Fibroblast of lung (primary cell): ENCODE measurements at regions not wholly inside any gene's neighbourhood (a gene's known extent, or its start where the extent isn't known, plus 50 kb on each side); places are given as distances from the start of the nearest gene placed in this dataset.
A peak's percentile ranks its signal among the peaks of the same experiment; 100 is the strongest.

Source experiments
- DNase-seq, 2 donors: peaks; one replicate each; pipeline versions ENCODE4 v3.0.0 to v3.0.0-alpha.2; 2010; ENCODE audit warnings: low read depth in 2 of 2
- H2AFZ ChIP-seq: 2 replicates; pipeline ENCODE4 v1.5.1; 2012; ENCODE audit warnings: low read length, control low read depth, inconsistent platforms
- H3K27ac ChIP-seq: 2 replicates; pipeline ENCODE4 v1.5.1; 2011; ENCODE audit warnings: low read length, control low read depth; ENCODE audit not compliant: insufficient read depth
- H3K27me3 ChIP-seq: 2 replicates; pipeline ENCODE4 v1.5.1; 2011; ENCODE audit warnings: mild to moderate bottlenecking, low read length; ENCODE audit not compliant: control insufficient read depth, insufficient read depth
- H3K36me3 ChIP-seq: 2 replicates; pipeline ENCODE4 v1.5.1; 2011; ENCODE audit warnings: low read length; ENCODE audit not compliant: control insufficient read depth, insufficient read depth
- H3K4me1 ChIP-seq: 2 replicates; pipeline ENCODE4 v1.5.1; 2011; ENCODE audit warnings: low read length; ENCODE audit not compliant: control insufficient read depth, insufficient read depth; ENCODE audit errors: extremely low read depth
- H3K4me2 ChIP-seq: 2 replicates; pipeline ENCODE4 v1.5.1; 2011; ENCODE audit warnings: low read length, control low read depth; ENCODE audit not compliant: insufficient read depth; ENCODE audit errors: extremely low read depth
- H3K4me3 ChIP-seq, 4 experiments: fragments of 200-600 bp in 1 of 4; sonication (generic) in 1 of 4; replicated peaks in 1 of 4; 2 replicates each; pipeline ENCODE4 v1.5.1; 2011 to 2016; ENCODE audit warnings: low read length in 4 of 4, low read depth in 3 of 4, mild to moderate bottlenecking in 3 of 4, control low read depth in 2 of 4, inconsistent platforms in 1 of 4, mixed read lengths in 1 of 4; ENCODE audit not compliant: insufficient read depth in 1 of 4; ENCODE audit errors: control extremely low read depth in 1 of 4
- H3K79me2 ChIP-seq: 2 replicates; pipeline ENCODE4 v1.5.1; 2012; ENCODE audit warnings: mild to moderate bottlenecking, low read length, inconsistent platforms; ENCODE audit not compliant: control insufficient read depth, insufficient read depth
- H3K9ac ChIP-seq: 2 replicates; pipeline ENCODE4 v1.5.1; 2011; ENCODE audit warnings: mild to moderate bottlenecking, low read length, control low read depth; ENCODE audit not compliant: insufficient read depth
- H3K9me3 ChIP-seq: 2 replicates; pipeline ENCODE4 v1.5.1; 2012; ENCODE audit warnings: low read depth, low read length; ENCODE audit not compliant: control insufficient read depth, insufficient read depth
- H4K20me1 ChIP-seq: 2 replicates; pipeline ENCODE4 v1.5.1; 2011; ENCODE audit warnings: low read length; ENCODE audit not compliant: control insufficient read depth, insufficient read depth; ENCODE audit errors: extremely low read depth
- CTCF ChIP-seq, 2 donors: IDR thresholded peaks in 1 of 2; conservative IDR thresholded peaks in 1 of 2; 1 replicate in 1 of 2; 2 replicates in 1 of 2; pipeline ENCODE4 v1.5.1; 2011 to 2012; ENCODE audit warnings: low read length in 2 of 2, control low read depth in 1 of 2, inconsistent platforms in 1 of 2, low read depth in 1 of 2, mild to moderate bottlenecking in 1 of 2
- EZH2 ChIP-seq: IDR thresholded peaks from 2 replicates; pipeline ENCODE4 v1.5.1; 2012; ENCODE audit warnings: low read length, control low read depth, mild to moderate bottlenecking; ENCODE audit errors: missing control alignments

- Histone ChIP-seq H3K9me3 (no peaks in the 10 kb centered on the region), H4K20me1 (no peaks in the 10 kb centered on the region), H3K4me3 (no peak overlapping the region), H3K79me2 (no peaks in the 10 kb centered on the region), H3K27me3 (no peaks in the 10 kb centered on the region), H3K36me3 (no peaks in the 10 kb centered on the region), H3K27ac (no peak overlapping the region), H3K4me1 (peaks cover 10% of the 10 kb centered on the region), H2AFZ (no peak overlapping the region), H3K4me2 (no peak overlapping the region), H3K9ac (no peak overlapping the region)
- TF ChIP-seq EZH2 (no peak), CTCF (conservative IDR thresholded peaks at IDR 0.05 in 1 of 2, IDR thresholded peaks at IDR 0.05 in 1 of 2; ENCODE audit: low read depth in 1 of 2, low read length in 2 of 2) (no peak)
- no peak for DNase-seq
Observed at GRCh38 chr6:4362326-4362725, 227.0 kb upstream of the ECI2 start.

- H3K4me1 ChIP-seq = peaks cover 10% of the 10 kb centered on the region
- H3K4me3 ChIP-seq = no peak overlapping the region
- no peaks in the 10 kb centered on the region for H3K27me3 ChIP-seq
- H2AFZ ChIP-seq = no peak overlapping the region
- no peaks in the 10 kb centered on the region for H3K9me3 ChIP-seq
- no peak overlapping the region for H3K27ac ChIP-seq
- no peak for DNase-seq
- no peak for TF ChIP-seq EZH2
- no peak for TF ChIP-seq CTCF (conservative IDR thresholded peaks at IDR 0.05 in 1 of 2, IDR thresholded peaks at IDR 0.05 in 1 of 2; ENCODE audit: low read depth in 1 of 2, low read length in 2 of 2)
- H3K79me2 ChIP-seq = no peaks in the 10 kb centered on the region
- H4K20me1 ChIP-seq = no peaks in the 10 kb centered on the region
- no peak overlapping the region for H3K4me2 ChIP-seq
- H3K9ac ChIP-seq = no peak overlapping the region
- no peaks in the 10 kb centered on the region for H3K36me3 ChIP-seq
Observed at GRCh38 chr6:4360920-4361319, 225.5 kb upstream of the ECI2 start.

GRCh38 chr6:4359108-4359730 is 223.8 kb upstream of the ECI2 start:
- Histone ChIP-seq H3K9ac (peak overlapping the region; percentile 73), H3K4me1 (peaks cover 13% of the 10 kb centered on the region), H3K4me3 (peak overlapping the region in 2 of 4 experiments; percentile 7 to 14), H4K20me1 (no peaks in the 10 kb centered on the region), H3K79me2 (no peaks in the 10 kb centered on the region), H2AFZ (peak overlapping the region; percentile 11), H3K36me3 (no peaks in the 10 kb centered on the region), H3K27me3 (no peaks in the 10 kb centered on the region), H3K27ac (peak overlapping the region; percentile 99), H3K4me2 (peak overlapping the region; percentile 75), H3K9me3 (no peaks in the 10 kb centered on the region)
- peak in 1 of 2 donors; percentile 38 for DNase-seq
- TF ChIP-seq EZH2 (no peak), CTCF (conservative IDR thresholded peaks at IDR 0.05 in 1 of 2, IDR thresholded peaks at IDR 0.05 in 1 of 2; ENCODE audit: low read depth in 1 of 2, low read length in 2 of 2) (no peak)
